ENCODE measurements at regions not wholly inside any gene's neighbourhood (a gene's known extent, or its start where the extent isn't known, plus 50 kb on each side); places are given as distances from the start of the nearest gene placed in this dataset.

DNA sequence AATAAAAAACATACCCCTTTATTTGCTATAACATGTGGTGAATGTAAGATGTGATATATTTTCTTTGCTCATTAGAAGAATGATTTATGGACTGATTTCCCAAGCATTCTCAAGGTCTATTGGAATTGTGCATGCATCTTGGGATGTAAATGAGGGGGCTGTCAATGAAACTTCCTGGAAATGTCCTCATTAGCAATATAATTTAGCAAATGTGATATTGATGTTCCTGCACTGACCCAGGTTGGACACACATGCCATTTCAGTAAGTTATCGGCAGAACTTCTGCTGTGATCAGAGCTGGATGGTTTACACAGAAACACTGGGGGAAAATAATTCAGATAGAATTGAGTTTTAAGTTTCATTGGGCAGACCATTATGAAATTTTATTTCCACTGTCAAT lies 99.9 kb downstream of the ELOVL4 start:
- 78 to 85% methylated on average over 1 of the region's 1 CpG for WGBS, 2 donors
- no peak overlapping the region for H3K4me3 ChIP-seq (ENCODE audit: low read depth, poor library complexity, severe bottlenecking)
- no peak for DNase-seq (ENCODE audit: low spot score in 2 of 2)
- TF ChIP-seq, protein P1, sequence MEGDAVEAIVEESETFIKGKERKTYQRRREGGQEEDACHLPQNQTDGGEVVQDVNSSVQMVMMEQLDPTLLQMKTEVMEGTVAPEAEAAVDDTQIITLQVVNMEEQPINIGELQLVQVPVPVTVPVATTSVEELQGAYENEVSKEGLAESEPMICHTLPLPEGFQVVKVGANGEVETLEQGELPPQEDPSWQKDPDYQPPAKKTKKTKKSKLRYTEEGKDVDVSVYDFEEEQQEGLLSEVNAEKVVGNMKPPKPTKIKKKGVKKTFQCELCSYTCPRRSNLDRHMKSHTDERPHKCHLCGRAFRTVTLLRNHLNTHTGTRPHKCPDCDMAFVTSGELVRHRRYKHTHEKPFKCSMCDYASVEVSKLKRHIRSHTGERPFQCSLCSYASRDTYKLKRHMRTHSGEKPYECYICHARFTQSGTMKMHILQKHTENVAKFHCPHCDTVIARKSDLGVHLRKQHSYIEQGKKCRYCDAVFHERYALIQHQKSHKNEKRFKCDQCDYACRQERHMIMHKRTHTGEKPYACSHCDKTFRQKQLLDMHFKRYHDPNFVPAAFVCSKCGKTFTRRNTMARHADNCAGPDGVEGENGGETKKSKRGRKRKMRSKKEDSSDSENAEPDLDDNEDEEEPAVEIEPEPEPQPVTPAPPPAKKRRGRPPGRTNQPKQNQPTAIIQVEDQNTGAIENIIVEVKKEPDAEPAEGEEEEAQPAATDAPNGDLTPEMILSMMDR (IDR thresholded peaks at IDR 0.05), result no peak
- intact Hi-C loops (cut with DNase I; ENCODE audit: low total_unique reads), result no loop called here

- no peak for TF ChIP-seq POLR2A (IDR thresholded peaks at IDR 0.05)
- TF ChIP-seq, protein P1 (IDR thresholded peaks at IDR 0.05), result no peak
- WGBS, 2 donors, result 86 to 88% methylated on average over 3 of the region's 3 CpGs
- intact Hi-C loops (cut with DNase I; ENCODE audit: low total_unique reads), result no loop called here
- no peak overlapping the region for H3K4me3 ChIP-seq (ENCODE audit: low read depth, poor library complexity, severe bottlenecking)
- DNase-seq (ENCODE audit: low spot score in 2 of 2), result no peak
Measured at GRCh38 chr6:79842376-79843040, 104.8 kb downstream of the ELOVL4 start.

DNA sequence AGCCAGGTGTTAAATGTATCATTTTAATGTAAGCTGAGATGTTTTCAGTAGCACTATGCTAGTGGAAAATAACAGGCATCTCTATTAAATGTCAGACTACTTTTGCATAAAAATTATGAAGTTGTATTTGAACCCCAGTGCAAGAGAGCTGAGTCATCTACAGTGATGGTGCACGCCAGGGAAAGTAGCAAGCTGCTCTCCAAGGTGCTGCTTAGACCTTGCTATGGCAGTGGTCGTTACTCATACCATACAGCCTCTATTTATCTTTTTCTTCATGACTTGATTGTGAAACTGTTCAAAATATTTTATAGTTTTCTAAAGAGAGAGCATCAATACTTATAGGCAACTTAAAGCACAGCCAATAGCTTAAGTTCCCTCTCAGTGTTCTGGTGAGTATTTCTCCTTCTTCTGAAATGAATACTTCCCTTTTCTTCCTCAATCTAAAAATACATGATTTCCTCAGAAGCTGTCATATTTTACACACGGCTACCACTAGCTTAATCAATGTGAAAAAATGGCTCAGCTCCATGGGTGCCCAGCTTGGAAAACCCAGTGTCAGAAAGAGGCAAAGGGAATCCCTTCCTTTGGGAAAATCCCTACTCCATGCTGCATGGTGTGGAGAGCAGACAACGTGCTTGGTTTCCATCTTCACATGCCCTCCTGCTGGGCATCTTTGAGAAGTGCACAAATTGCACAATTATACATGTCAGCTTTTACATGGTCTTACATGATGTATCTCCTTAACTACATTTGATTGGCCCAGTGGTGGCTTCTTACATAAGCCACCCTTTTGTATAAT lies 105.6 kb downstream of the ELOVL4 start:
- no peak for DNase-seq (ENCODE audit: low spot score in 2 of 2)
- intact Hi-C loops (cut with DNase I; ENCODE audit: low total_unique reads), result no loop called here
- no peak overlapping the region for H3K4me3 ChIP-seq (ENCODE audit: low read depth, poor library complexity, severe bottlenecking)
- TF ChIP-seq, protein P1 (IDR thresholded peaks at IDR 0.05), result no peak
- no peak for TF ChIP-seq POLR2A (IDR thresholded peaks at IDR 0.05)
- 59 to 71% methylated on average over 4 of the region's 4 CpGs for WGBS, 2 donors

- intact Hi-C loops (cut with DNase I; ENCODE audit: low total_unique reads), result no loop called here
- TF ChIP-seq POLR2A (IDR thresholded peaks at IDR 0.05), result no peak
- TF ChIP-seq, protein P1 (IDR thresholded peaks at IDR 0.05), result no peak
- no peak for DNase-seq (ENCODE audit: low spot score in 2 of 2)
- no peak overlapping the region for H3K4me3 ChIP-seq (ENCODE audit: low read depth, poor library complexity, severe bottlenecking)
Measured at GRCh38 chr6:79838851-79839250, 108.5 kb downstream of the ELOVL4 start.

DNA sequence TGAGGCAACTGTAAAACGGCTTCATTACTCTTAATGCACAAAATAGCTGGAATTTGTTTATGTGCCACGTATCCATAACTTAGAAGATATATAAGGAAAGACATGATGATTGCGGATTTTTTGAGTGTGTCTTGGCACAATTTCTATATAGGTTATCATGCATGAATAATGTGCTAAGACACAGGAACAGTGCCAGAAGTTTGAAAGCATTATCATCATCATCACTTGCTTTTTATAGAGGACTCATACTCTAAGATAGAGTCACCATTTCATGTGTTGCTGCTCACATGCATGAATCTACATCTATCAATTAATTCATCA lies 113.4 kb downstream of the ELOVL4 start:
- DNase-seq (ENCODE audit: low spot score in 2 of 2), result no peak
- intact Hi-C loops (cut with DNase I; ENCODE audit: low total_unique reads), result loop anchor here (1.0 kb wide), 1 partner anchor 33 kb away; no protein-coding TSS in a partner anchor
- 25% methylated on average over 3 of the region's 3 CpGs for WGBS, 2 donors
- H3K4me3 ChIP-seq (ENCODE audit: low read depth, poor library complexity, severe bottlenecking), result no peak overlapping the region
- TF ChIP-seq POLR2A (IDR thresholded peaks at IDR 0.05), result no peak
- TF ChIP-seq, protein P1 (IDR thresholded peaks at IDR 0.05), result no peak
